Esophagus squamous epithelium (tissue), 5 donors: ENCODE measurements at regions not wholly inside any gene's neighbourhood (a gene's known extent, or its start where the extent isn't known, plus 50 kb on each side); places are given as distances from the start of the nearest gene placed in this dataset.

Experiments
- DNase-seq: peaks from one replicate; lab custom pipeline; 2025; lab: John Stamatoyannopoulos, UW
- H3K27ac ChIP-seq, 4 donors: fragments of 200-600 bp; sonication (generic); one replicate each; pipeline ENCODE4 v1.5.1; 2016 to 2019; ENCODE audit warnings: mild to moderate bottlenecking in 1 of 4
- H3K27me3 ChIP-seq, 4 donors: fragments of 200-600 bp; sonication (generic); 1 replicate in 3 of 4; 2 replicates in 1 of 4; pipeline versions ENCODE4 v1.5.1 to v1.6.0; 2017 to 2021; ENCODE audit warnings: antibody characterized with exemption in 1 of 4
- H3K36me3 ChIP-seq, 3 donors: fragments of 200-600 bp; sonication (generic); one replicate each; pipeline ENCODE4 v1.5.1; 2016 to 2019
- H3K4me1 ChIP-seq, 3 donors: fragments of 200-600 bp; sonication (generic); one replicate each; pipeline ENCODE4 v1.5.1; 2017 to 2019
- H3K4me3 ChIP-seq, 4 donors: fragments of 200-600 bp; sonication (generic); 1 replicate in 3 of 4; 2 replicates in 1 of 4; pipeline ENCODE4 v1.5.1; 2016 to 2019; ENCODE audit warnings: mild to moderate bottlenecking in 2 of 4, moderate library complexity in 1 of 4
- H3K9me3 ChIP-seq, 3 donors: fragments of 200-600 bp; sonication (generic); one replicate each; pipeline ENCODE4 v1.5.1; 2016 to 2019
- POLR2A ChIP-seq, 4 donors: fragments of 450-650 bp; IDR thresholded peaks; one replicate each; pipeline ENCODE4 v1.6.1; 2017; ENCODE audit warnings: antibody characterized with exemption in 4 of 4, mild to moderate bottlenecking in 4 of 4, moderate library complexity in 3 of 4
- WGBS, 2 donors: methylation state at CpG; one replicate each; pipeline ENCODE4 v1.1.5; 2018; 5-methylcytosine and 5-hydroxymethylcytosine counted together
- intact Hi-C: fragments of 100-400 bp; cut with DNase I; formaldehyde crosslinking; loops from one replicate; pipeline ENCODE4 v1.15.0; 2022
- TF ChIP-seq, protein P1 (sequence below), 6 experiments: fragments of 450-650 bp in 4 of 6; fragments of 200-600 bp in 2 of 6; sonication (generic) in 2 of 6; IDR thresholded peaks; one replicate each; pipeline ENCODE4 v1.5.1; 2016 to 2019; ENCODE audit warnings: antibody characterized with exemption in 6 of 6, mild to moderate bottlenecking in 4 of 6, moderate library complexity in 4 of 6
- donor health status: DM: yes; HTN: yes; CAD: no.

DNA sequence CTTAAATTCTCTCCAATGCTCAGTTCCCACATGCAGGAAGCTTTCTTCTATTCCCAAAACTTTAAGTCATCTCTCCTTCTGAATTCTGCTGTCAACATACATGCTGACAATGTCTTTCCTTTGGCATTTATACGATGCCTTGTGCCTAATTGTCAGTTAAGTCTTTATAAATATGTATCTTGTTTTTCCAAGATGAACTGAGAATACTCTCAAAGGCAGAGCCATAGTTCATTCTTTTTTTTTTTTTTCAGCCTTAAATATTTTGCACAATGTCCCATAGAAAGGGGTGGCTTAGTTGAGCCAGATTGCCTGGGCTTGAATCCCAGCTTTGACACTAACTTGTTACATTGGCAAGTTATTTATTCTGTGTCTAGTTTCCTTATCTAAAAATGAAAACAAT, 210.6 kb downstream of the QDPR start:
- WGBS, 2 donors, result 47 to 54% methylated on average over 1 of the region's 1 CpG
- TF ChIP-seq, protein P1, sequence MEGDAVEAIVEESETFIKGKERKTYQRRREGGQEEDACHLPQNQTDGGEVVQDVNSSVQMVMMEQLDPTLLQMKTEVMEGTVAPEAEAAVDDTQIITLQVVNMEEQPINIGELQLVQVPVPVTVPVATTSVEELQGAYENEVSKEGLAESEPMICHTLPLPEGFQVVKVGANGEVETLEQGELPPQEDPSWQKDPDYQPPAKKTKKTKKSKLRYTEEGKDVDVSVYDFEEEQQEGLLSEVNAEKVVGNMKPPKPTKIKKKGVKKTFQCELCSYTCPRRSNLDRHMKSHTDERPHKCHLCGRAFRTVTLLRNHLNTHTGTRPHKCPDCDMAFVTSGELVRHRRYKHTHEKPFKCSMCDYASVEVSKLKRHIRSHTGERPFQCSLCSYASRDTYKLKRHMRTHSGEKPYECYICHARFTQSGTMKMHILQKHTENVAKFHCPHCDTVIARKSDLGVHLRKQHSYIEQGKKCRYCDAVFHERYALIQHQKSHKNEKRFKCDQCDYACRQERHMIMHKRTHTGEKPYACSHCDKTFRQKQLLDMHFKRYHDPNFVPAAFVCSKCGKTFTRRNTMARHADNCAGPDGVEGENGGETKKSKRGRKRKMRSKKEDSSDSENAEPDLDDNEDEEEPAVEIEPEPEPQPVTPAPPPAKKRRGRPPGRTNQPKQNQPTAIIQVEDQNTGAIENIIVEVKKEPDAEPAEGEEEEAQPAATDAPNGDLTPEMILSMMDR (IDR thresholded peaks at IDR 0.05), result no peak
- TF ChIP-seq POLR2A (IDR thresholded peaks at IDR 0.05), result no peak
- intact Hi-C loops, result no loop called here

DNA sequence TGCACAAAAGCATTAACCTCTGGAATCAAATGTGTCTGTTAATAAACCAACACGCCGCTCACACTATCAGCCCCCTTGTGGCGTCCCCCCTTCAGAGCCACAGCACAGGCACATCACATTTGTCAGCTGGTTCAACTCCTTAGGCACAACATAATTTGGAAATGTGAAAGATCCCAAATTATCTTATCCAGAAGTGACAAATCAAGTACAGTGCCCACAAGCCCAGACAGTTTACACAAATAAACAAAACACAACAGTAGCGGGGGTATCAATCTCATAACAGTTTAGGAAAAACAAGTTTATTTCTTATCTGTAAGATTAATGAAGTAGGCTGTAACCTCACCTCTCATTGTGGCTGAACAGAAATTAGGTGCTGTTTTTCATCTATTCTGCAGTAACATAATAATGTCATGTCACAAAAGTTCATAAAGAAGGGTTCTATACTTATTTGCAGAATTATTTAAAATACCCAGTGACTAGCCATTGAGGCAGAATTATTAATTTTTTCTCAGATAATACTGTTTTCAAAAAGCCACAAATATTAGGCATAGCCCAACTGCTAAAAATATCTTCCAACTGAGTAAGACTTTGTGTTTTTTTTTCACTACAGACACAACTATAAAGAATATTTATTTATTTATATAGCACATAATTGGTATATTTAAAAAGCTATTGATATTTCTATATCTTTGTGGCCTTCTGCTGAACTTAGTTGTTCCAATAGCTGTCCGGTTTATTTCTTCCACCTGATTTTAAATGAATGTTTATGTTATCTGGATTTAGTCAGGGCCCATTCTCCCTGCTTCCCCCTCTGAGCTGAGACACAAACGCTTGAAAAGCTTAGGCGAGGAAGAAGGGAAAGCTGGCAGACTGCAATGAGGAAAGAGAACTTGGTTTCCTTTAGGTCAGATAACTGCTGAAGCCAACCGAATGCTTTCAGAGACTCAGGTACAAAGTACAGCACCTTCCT, 214.7 kb downstream of the QDPR start:
- WGBS, 2 donors, result 71 to 76% methylated on average over 8 of the region's 8 CpGs
- Histone ChIP-seq H3K4me3 (no peak overlapping the region), H3K27me3 (no peaks in the 10 kb centered on the region), H3K9me3 (no peaks in the 10 kb centered on the region), H3K27ac (no peak overlapping the region), H3K36me3 (no peaks in the 10 kb centered on the region), H3K4me1 (no peaks in the 10 kb centered on the region)
- no peak for DNase-seq
- intact Hi-C loops, result no loop called here
- no peak for TF ChIP-seq POLR2A (IDR thresholded peaks at IDR 0.05)
- TF ChIP-seq, protein P1 (IDR thresholded peaks at IDR 0.05), result no peak

More for the DNA sequence above, 210.6 kb downstream of the QDPR start:
- DNase-seq, result no peak
- H3K9me3 ChIP-seq, result no peaks in the 10 kb centered on the region
- no peaks in the 10 kb centered on the region for H3K4me1 ChIP-seq
- no peak overlapping the region for H3K27ac ChIP-seq
- no peaks in the 10 kb centered on the region for H3K36me3 ChIP-seq
- no peaks in the 10 kb centered on the region for H3K27me3 ChIP-seq
- H3K4me3 ChIP-seq, result no peak overlapping the region

DNA sequence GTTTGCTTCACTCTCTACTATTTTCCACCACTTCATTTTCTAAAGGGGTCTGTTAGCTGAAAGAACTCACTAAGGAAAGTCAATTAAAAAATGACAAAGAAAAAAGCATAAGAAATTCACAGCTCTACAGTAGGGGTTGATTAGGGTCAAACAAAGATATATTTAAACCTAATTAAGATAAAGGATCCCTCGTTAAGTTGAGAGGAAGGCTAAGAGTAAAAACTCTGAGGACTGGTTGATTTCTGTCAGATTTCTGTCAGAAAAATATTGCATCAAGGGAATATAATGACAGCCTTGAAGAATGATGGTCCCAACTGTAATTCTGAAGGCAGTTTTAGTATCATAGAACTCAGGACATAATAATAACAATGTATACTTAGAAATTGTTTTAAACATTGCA, 218.0 kb downstream of the QDPR start:
- H3K4me1 ChIP-seq, result no peaks in the 10 kb centered on the region
- WGBS, 2 donors, result 56 to 64% methylated on average over 1 of the region's 1 CpG
- no peak overlapping the region for H3K4me3 ChIP-seq
- no peaks in the 10 kb centered on the region for H3K36me3 ChIP-seq
- H3K27ac ChIP-seq, result no peak overlapping the region
- H3K27me3 ChIP-seq, result no peaks in the 10 kb centered on the region
- TF ChIP-seq, protein P1 (IDR thresholded peaks at IDR 0.05), result no peak
- TF ChIP-seq POLR2A (IDR thresholded peaks at IDR 0.05), result no peak
- intact Hi-C loops, result no loop called here
- DNase-seq, result no peak
- no peaks in the 10 kb centered on the region for H3K9me3 ChIP-seq

DNA sequence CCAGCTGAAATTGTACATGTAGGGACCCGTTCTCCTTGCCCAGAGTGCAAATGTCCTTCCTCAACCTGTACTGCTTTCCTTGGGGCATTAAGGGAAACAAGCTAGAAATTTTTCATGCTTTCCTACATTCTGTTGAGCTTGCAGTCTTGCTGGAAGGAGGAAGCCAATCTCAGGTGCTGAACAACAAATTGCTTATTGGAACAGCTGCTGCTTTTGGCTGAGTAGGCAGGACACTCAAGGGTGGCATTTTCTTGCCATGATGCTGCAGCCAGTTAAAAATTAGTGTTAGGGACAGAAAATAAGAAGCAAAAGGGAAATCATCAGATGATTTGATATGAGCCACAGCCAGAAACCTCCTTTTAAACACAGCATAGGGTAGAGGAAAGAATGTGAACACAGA, 223.7 kb downstream of the QDPR start:
- Histone ChIP-seq H3K4me1 (peaks cover 0 to 3% (median 0%) of the 10 kb centered on the region in 3 donors), H3K4me3 (no peak overlapping the region)

More for the DNA sequence above, 223.7 kb downstream of the QDPR start:
- H3K27ac ChIP-seq, result no peak overlapping the region
- no peaks in the 10 kb centered on the region for H3K27me3 ChIP-seq
- no peaks in the 10 kb centered on the region for H3K36me3 ChIP-seq
- H3K9me3 ChIP-seq, result no peaks in the 10 kb centered on the region
- 44 to 63% methylated on average over 1 of the region's 1 CpG for WGBS, 2 donors
- no peak for TF ChIP-seq POLR2A (IDR thresholded peaks at IDR 0.05)
- TF ChIP-seq, protein P1 (IDR thresholded peaks at IDR 0.05), result no peak
- DNase-seq, result no peak
- intact Hi-C loops, result no loop called here
